ENCODE measurements at regions not wholly inside any gene's neighbourhood (a gene's known extent, or its start where the extent isn't known, plus 50 kb on each side); places are given as distances from the start of the nearest gene placed in this dataset.

DNA sequence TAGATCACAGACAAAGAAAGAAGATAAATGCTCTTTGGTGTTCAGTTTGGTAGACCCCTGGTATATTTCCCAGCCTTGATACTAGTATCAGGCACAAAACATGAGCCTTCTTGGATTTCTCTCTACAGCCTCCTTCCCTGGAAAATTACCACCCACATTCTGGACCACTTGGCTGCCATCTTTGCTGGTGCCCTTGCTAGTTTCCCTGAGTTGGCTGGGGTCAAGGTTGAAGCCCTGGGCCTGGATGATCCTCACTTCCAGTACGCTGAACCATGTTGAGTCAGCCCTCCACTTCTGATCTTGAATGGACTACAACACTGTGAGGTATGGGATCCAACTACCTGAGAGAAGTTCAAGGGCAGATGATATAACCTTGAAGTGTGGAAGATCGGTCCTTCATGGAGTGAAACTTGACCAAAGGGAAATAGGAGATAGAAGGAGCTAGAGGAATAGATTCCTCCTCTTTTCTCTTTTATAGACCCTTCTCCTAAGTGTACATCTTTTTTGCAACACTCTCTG lies 501.4 kb downstream of the TMEM114 start:
- Histone ChIP-seq H3K4me3 (no peak overlapping the region), H3K4me1 (no peaks in the 10 kb centered on the region), H3K27me3 (no peaks in the 10 kb centered on the region), H3K9me3 (no peaks in the 10 kb centered on the region), H3K36me3 (no peaks in the 10 kb centered on the region), H3K27ac (no peak overlapping the region)
- no peak for DNase-seq
- intact Hi-C loops (cut with DNase I; ENCODE audit: low total_unique reads): no loop called here
- TF ChIP-seq, protein P1, sequence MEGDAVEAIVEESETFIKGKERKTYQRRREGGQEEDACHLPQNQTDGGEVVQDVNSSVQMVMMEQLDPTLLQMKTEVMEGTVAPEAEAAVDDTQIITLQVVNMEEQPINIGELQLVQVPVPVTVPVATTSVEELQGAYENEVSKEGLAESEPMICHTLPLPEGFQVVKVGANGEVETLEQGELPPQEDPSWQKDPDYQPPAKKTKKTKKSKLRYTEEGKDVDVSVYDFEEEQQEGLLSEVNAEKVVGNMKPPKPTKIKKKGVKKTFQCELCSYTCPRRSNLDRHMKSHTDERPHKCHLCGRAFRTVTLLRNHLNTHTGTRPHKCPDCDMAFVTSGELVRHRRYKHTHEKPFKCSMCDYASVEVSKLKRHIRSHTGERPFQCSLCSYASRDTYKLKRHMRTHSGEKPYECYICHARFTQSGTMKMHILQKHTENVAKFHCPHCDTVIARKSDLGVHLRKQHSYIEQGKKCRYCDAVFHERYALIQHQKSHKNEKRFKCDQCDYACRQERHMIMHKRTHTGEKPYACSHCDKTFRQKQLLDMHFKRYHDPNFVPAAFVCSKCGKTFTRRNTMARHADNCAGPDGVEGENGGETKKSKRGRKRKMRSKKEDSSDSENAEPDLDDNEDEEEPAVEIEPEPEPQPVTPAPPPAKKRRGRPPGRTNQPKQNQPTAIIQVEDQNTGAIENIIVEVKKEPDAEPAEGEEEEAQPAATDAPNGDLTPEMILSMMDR (IDR thresholded peaks at IDR 0.05): no peak

DNA sequence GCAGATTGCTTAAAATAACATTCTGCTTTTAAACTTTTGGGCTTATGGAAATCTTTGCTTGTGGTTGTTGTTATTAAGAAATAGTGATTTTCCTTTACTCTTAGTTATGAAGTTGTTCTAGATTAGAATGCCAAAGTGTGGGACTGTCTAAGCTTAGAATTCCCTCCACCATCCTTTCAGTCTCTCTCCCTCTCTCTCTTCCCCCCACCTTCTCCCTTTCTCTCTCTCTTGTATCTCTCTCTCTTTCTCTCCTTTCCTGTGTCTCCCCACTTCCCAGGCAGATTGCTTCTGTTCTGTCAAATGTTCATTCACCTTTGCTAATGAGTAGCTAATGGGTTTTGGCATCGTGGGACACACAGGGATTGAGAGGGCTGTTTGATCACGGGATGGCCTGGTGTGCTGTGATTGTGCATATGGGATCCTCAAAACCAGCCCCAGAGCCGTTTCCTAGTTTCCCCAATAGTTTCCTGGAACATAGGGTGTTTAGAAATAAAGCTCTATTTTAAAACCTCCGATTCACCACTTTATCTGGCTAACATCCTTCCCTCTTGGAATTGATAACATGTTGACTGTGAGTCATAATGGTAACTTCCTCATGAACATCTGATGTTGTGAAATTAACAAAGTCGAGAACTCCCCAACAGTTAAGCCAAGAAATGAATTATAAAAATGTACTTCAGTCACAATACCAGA lies 502.6 kb downstream of the TMEM114 start:
- H3K4me1 ChIP-seq: no peaks in the 10 kb centered on the region
- intact Hi-C loops (cut with DNase I; ENCODE audit: low total_unique reads): no loop called here
- no peak overlapping the region for H3K27ac ChIP-seq
- H3K27me3 ChIP-seq: no peaks in the 10 kb centered on the region
- no peak for DNase-seq
- H3K9me3 ChIP-seq: no peaks in the 10 kb centered on the region
- H3K4me3 ChIP-seq: no peak overlapping the region
- TF ChIP-seq, protein P1 (IDR thresholded peaks at IDR 0.05): no peak
- H3K36me3 ChIP-seq: no peaks in the 10 kb centered on the region

DNA sequence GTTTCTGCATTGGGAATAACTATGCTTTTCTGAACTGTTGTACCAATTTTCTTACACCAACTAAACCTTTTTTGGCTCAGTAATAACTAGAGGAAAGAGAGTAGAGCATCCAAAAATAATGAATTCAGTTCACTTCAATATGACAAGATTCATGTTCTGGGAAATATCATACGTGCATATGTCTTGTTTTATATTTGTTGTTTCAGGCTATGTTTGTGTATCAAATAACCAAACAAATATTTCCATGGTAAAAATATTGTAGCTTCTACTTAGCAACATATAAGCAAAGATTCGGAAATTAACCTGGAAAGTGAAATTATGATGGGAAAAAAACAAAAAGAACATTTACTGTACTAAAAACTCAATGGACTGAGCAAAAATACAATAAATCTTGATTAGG lies 503.2 kb downstream of the TMEM114 start:
- no peak for DNase-seq
- Histone ChIP-seq H3K27me3 (no peaks in the 10 kb centered on the region), H3K36me3 (no peaks in the 10 kb centered on the region), H3K4me1 (no peaks in the 10 kb centered on the region), H3K4me3 (no peak overlapping the region), H3K9me3 (no peaks in the 10 kb centered on the region), H3K27ac (no peak overlapping the region)
- intact Hi-C loops (cut with DNase I; ENCODE audit: low total_unique reads): no loop called here
- TF ChIP-seq, protein P1 (IDR thresholded peaks at IDR 0.05): no peak

DNA sequence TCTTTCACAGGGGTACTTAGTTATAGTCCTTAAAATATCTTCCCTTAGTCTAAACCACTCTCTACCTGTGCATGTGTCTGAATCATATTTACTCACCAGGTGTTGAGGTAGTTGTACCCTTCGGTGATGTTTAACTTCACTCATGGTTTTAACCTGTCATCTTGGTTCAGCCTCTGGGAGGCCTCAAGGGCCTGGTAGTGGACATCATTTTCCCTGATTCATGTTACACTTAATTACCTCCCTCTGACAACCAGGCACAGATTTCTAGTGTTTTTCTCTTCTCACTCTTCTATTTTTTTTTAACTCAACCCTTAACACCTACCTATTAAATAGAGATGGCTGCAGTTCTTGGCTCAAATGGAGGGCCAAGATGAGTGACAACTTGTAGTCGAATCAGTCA lies 505.4 kb downstream of the TMEM114 start:
- TF ChIP-seq, protein P1 (IDR thresholded peaks at IDR 0.05): no peak
- Histone ChIP-seq H3K9me3 (no peaks in the 10 kb centered on the region), H3K4me3 (no peak overlapping the region), H3K27me3 (no peaks in the 10 kb centered on the region), H3K36me3 (no peaks in the 10 kb centered on the region), H3K27ac (no peak overlapping the region), H3K4me1 (no peaks in the 10 kb centered on the region)
- no peak for DNase-seq
- intact Hi-C loops (cut with DNase I; ENCODE audit: low total_unique reads): no loop called here

DNA sequence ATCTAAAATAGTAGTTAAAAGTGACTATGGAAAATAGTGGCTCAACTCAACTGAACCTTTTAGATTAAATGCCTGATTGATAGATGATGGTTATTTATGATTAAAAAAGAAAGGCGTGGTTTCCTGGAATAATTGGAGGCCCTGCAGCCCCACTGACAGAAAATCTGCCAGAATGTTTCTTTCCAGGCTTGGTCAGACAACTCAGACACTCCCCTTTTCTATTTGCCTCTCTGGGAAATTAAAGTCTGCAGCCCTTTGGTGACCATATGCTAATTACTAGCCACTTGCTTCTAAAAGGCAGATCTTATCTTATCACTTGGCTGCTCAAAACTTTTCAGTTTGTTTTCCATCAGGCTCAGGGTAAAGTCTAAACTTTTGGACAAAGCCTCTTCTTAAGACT lies 506.0 kb downstream of the TMEM114 start:
- no peaks in the 10 kb centered on the region for H3K36me3 ChIP-seq
- no peaks in the 10 kb centered on the region for H3K4me1 ChIP-seq
- no peak overlapping the region for H3K27ac ChIP-seq
- DNase-seq: no peak
- H3K9me3 ChIP-seq: no peaks in the 10 kb centered on the region
- TF ChIP-seq, protein P1 (IDR thresholded peaks at IDR 0.05): no peak
- intact Hi-C loops (cut with DNase I; ENCODE audit: low total_unique reads): no loop called here
- no peak overlapping the region for H3K4me3 ChIP-seq
- no peaks in the 10 kb centered on the region for H3K27me3 ChIP-seq
